ENCODE measurements at regions not wholly inside any gene's neighbourhood (a gene's known extent, or its start where the extent isn't known, plus 50 kb on each side); places are given as distances from the start of the nearest gene placed in this dataset.

DNA sequence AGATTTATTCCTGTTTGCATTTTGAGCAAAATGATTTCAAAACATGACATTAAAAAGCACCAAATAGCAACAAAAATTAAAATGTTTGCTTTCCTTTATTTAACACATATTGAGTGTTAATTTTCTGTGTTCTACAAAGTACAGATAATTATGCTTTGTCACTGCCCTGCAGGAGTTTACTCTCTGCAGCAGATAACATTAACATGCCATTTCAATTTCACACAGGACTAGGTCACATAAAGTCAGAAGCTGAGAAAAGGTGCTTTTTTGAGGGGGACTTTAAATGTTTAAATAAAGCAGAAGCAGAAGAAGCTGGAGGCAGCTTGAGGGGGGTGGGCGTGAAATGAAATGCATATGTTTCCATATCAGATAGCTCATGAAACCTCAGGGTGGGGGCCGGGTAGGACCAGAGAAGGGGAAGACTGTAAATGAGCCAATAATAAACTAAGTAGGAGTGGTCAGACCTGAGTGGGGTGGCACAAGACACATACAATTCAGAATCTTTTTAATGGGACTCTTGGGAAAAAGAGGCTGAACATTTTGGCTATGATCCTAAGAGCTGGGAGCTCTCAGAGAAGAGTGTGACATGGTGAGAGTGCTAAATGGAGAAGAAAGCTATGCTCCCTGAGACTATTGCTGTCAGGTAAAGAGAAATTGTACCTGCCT is 387.5 kb downstream of the FAM170A start:
- DNase-seq: no peak

GRCh38 chr5:120017513-120017912 is 388.2 kb downstream of the FAM170A start:
- no peak for DNase-seq

DNA sequence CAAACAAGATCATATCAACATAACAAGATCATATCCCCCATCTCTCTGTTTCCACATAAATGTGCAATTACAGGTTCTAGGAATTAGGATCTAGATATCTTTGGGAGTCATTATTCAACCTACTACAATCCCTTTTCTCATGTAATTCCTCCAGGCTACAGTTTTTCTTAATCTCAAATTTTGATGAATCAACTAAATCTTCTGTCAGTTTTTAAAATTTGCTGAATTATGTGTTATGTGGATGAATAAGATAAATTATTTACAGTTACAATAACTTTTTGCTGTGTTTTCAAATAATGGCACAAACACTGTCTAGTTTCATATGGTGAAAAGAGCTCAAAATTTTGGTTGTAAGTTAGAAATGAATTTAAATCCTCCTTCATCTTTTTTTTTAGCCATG is 405.8 kb downstream of the FAM170A start:
- no peak for DNase-seq

DNA sequence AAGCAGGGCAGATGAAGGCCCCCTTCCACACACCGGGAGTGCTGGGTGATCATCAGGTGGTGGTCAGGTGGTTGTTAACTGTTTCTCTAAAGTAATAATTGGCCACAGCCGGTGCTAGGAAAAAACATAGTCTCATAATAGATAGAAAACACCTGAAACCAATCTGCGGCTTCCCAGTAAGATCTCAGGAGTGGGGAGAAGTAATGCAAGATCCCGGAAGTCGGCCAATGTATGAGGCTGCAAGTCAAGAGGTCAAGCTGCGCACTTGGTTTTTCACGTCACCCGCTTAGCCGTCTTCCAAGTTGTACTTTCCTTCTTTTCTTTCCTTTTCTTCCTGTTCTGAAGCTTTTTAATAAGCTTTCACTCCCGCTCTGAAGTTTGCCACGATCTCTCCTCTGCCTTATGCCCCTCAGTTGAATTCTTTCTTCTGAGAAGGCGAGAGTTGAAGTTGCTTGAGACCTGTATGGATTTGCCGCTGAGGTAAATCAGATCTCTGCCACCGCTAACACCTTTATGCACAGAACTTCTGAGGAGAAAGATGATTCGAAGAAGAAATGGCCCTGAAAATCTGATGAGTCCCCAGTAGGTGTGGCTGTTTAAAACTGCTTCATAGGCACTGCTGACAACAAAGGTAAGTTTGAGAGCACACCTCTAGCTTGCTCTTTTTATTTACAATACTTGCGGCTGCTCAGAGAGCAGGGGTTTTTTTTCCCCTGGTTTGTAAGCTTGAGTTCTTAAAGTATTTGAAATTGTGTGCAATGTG is 406.6 kb downstream of the FAM170A start:
- no peak for DNase-seq

DNA sequence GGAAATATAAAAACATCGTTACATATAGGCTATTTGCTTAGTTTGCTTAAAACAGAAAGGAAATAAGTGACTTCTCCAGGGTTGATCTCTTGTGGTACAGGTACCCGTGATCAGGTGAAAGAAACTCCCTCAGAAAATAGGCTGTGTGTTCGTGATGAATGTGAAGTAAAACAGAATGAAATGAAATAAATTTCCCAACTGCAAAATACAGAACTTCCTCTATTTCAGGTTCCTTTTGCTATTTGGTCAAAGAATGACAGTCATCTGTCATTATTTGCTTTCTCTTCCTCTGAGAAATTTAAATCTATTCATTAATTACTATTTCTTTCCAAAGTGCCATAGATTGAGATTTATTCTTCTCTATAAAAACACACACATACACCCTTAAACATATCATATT is 408.1 kb downstream of the FAM170A start:
- no peak for DNase-seq

- DNase-seq: no peak
Measured at GRCh38 chr5:120039111-120039510, 409.8 kb downstream of the FAM170A start.

GRCh38 chr5:120043431-120043830 is 414.1 kb downstream of the FAM170A start:
- no peak for DNase-seq

GRCh38 chr5:120052916-120053828 is 410.9 kb upstream of the PRR16 start:
- DNase-seq: no peak

DNA sequence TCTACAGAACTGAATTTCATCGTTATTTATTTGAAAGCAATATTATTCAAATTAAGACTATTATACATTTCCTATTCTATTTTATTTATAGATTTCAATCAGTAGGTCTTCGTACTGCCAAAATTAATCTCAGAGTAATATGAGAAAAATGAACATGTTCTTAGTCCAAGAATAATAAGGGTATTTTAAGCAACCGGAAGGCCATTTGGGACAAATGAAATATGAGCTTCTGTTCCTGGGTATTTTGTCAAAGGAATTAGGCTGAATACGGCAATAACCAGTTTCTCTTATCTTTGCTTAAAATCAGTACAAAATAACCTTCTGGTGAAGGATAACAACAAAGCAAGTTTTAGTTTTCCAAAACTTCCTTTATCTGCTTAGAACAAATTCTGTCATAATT is 410.3 kb upstream of the PRR16 start:
- no peak for DNase-seq

DNA sequence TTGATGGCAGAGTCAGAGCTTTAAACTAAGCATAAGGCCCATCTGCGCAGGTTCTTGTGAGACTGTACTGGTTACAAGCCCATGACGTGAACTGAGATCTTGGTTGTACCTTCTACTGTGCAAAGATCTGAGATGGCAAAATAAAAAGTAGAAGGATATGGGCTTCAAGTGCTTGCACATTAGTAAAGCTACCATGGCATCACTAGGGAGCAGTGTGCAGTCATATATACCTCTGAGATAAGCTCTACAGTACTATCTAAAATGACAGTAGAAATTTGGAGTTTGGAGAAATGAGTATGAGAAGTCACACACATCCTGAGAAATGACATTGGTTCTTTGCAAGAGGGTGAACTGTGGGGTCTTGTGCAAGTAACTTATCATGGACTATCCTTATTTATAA is 408.2 kb upstream of the PRR16 start:
- no peak for DNase-seq

GRCh38 chr5:120062515-120062917 is 401.6 kb upstream of the PRR16 start:
- DNase-seq: no peak

GRCh38 chr5:120072068-120072761 is 391.9 kb upstream of the PRR16 start:
- no peak for DNase-seq

GRCh38 chr5:120073722-120074121 is 390.4 kb upstream of the PRR16 start:
- DNase-seq: no peak

- DNase-seq: no peak
Measured at GRCh38 chr5:120080781-120081180, 383.3 kb upstream of the PRR16 start.

- DNase-seq: no peak
Measured at GRCh38 chr5:120082316-120083068, 381.6 kb upstream of the PRR16 start.

DNA sequence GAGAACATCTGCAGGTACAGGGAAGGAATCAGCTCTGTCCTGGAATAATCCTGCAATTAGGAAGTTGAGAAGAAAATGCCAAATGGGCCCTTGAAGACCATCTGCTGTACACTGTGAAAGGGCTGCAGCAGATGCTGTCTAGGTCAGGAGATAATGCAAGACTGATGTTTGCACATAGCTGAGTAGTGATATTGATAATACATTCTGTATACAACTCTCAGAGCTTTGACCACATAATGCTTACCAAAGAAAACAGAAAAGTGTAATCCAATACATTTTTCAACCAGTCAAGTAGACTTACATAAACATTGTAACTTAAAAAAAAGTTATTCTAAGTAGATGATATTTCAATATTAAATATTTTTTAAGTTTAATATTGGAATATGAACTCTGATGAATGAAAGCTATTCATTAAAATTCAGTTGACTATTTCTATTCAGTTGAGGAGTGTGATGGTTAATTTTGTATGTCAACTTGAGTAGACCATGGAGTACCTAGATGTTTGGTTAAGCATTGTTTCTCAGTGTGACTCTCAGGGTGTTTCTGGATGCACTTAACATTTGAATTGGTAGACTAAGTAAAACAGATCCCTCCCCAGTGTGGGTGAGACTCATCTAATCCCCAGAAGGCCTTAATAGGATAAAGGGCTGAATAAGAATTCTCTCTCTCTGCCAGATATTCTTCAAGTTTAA is 380.1 kb upstream of the PRR16 start:
- no peak for DNase-seq

DNA sequence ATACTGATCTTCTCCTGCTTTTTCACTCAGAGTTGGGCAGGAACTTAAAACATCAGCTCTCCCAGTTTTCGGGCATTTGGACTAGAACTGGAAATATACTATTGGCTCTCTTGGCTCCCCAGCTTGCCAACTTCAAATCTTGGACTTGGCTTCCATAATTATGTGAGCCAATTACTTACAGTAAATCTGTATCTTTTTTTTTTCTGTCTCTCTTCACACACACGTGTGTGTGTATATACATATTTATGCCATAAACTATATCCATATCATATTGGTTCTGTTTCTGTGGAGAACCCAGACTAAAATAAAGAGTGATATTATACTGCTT is 379.6 kb upstream of the PRR16 start:
- DNase-seq: no peak

DNA sequence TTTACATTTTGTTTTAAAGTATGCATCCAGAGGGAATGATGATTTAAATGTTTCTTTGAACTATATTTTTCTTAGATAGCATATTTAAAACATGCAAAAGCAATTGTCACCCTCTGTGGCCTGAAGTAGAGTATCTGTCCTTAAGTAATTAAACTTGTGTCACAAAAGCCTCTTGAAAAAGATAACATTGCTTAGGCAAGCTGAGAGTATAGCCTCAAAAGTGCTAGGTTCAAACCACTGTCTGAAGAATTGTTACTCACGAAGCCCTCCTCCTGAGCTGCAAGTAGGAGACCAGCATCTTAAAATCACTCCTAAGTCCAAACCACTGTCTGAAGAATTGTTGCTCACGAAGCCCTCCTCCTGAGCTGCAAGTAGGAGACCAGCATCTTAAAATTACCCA is 378.0 kb upstream of the PRR16 start:
- DNase-seq: no peak

DNA sequence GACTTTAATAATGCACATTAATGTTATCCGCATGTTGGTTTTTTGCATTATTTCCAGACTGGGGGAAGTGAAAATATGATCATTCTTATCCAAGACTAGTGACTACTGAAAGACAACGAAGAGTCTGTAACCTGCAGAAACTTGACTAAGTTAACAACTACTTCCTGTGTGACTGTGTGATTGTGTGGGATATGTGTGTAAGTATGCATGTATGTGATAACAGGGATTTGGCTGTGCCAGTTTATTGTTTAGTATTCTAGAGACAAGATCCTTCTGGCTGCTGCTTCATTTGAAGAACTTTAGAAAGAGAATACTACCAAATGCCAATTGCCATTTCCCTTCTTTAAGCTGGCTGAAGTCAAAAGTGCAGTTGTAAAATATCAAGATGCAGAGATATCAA is 375.7 kb upstream of the PRR16 start:
- no peak for DNase-seq

- no peak for DNase-seq
Measured at GRCh38 chr5:120088836-120089235, 375.3 kb upstream of the PRR16 start.

DNA sequence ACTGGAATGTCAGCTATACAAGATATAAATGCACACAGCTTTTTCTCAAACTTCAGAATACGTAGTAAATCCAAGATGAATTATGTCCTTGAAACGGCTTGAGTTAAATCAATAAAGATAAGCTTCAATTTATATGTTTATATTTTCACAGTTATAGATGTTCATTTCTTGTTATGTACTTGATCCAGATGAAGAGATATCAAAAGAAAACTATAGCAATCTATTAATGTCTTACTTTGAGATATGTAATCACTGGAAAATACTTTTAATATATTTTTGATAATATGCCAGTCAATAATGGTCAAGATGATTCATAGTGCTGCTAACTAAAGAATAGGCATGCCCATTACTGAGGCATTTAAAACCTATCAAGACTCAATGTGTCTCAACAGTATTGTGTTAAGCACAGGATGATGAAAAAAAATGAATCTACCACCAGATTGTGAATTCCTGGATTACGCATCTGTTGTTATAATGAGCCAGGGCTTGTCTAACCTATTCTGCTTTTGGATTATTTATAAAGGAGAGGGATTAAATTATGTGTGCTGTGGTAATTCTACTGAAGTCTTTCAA is 372.6 kb upstream of the PRR16 start:
- DNase-seq: no peak

Measured in CD4-positive, alpha-beta T cell treated with Interleukin-6 for 4 hours (primary cell).